Thymus (tissue), 11 donors: ENCODE measurements at regions not wholly inside any gene's neighbourhood (a gene's known extent, or its start where the extent isn't known, plus 50 kb on each side); places are given as distances from the start of the nearest gene placed in this dataset.
"Not testable (repeated sequence)": the region's sequence is repeated elsewhere in the genome, so short reads cannot be mapped to it uniquely, and the experiment has no call there.

ENCODE experiments used
- DNase-seq, 9 donors: peaks; one replicate each; pipeline ENCODE4 v3.0.0-alpha.2; 2013; ENCODE audit warnings: low spot score in 9 of 9, low read depth in 6 of 9, missing footprints in 1 of 9
- H3K27ac ChIP-seq, 2 donors: one replicate each; pipeline ENCODE4 v1.5.1; 2013; ENCODE audit warnings: control low read depth in 1 of 2, low read depth in 1 of 2, low read length in 1 of 2, mild to moderate bottlenecking in 1 of 2, moderate library complexity in 1 of 2
- H3K27me3 ChIP-seq, 2 donors: one replicate each; pipeline ENCODE4 v1.5.1; 2013; ENCODE audit warnings: low read length in 1 of 2; ENCODE audit not compliant: control insufficient read depth in 2 of 2, insufficient read depth in 1 of 2
- H3K36me3 ChIP-seq, 2 donors: one replicate each; pipeline ENCODE4 v1.5.1; 2013; ENCODE audit warnings: low read length in 1 of 2, mild to moderate bottlenecking in 1 of 2, moderate library complexity in 1 of 2; ENCODE audit not compliant: control insufficient read depth in 2 of 2, insufficient read depth in 2 of 2
- H3K4me1 ChIP-seq, 2 donors: one replicate each; pipeline ENCODE4 v1.5.1; 2013; ENCODE audit warnings: low read length in 2 of 2; ENCODE audit not compliant: control insufficient read depth in 2 of 2, insufficient read depth in 2 of 2
- H3K4me3 ChIP-seq, 2 donors: one replicate each; pipeline ENCODE4 v1.5.1; 2013; ENCODE audit warnings: low read length in 2 of 2, control low read depth in 1 of 2, mild to moderate bottlenecking in 1 of 2
- H3K9me3 ChIP-seq, 2 donors: one replicate each; pipeline ENCODE4 v1.5.1; 2013; ENCODE audit warnings: low read length in 1 of 2, mild to moderate bottlenecking in 1 of 2; ENCODE audit not compliant: control insufficient read depth in 2 of 2, insufficient read depth in 1 of 2
- WGBS: extraction: QIAGEN DNeasy Blood & Tissue Kit; methylation state at CpG from one replicate; pipeline ENCODE4 v1.1.7; 2013; 5-methylcytosine and 5-hydroxymethylcytosine counted together
- donor health status: healthy.

- Histone ChIP-seq H3K27me3 (no peaks in the 10 kb centered on the region), H3K27ac (no peak overlapping the region), H3K36me3 (no peaks in the 10 kb centered on the region), H3K9me3 (no peaks in the 10 kb centered on the region), H3K4me3 (no peak overlapping the region), H3K4me1 (no peaks in the 10 kb centered on the region)
- DNase-seq = no peak
- WGBS = 93% methylated on average over 3 of the region's 3 CpGs
Measured at GRCh38 chr3:76307556-76307955, 522.2 kb upstream of the ZNF717 start.

GRCh38 chr3:76308541-76308940 is 523.2 kb upstream of the ZNF717 start:
- DNase-seq = no peak
- Histone ChIP-seq H3K36me3 (no peaks in the 10 kb centered on the region), H3K9me3 (no peaks in the 10 kb centered on the region), H3K27ac (no peak overlapping the region), H3K27me3 (no peaks in the 10 kb centered on the region), H3K4me1 (no peaks in the 10 kb centered on the region), H3K4me3 (no peak overlapping the region)

GRCh38 chr3:76310089-76310488 is 524.7 kb upstream of the ZNF717 start:
- H3K4me3 ChIP-seq = no peak overlapping the region
- H3K27me3 ChIP-seq = no peaks in the 10 kb centered on the region
- 92% methylated on average over 8 of the region's 8 CpGs for WGBS
- no peak for DNase-seq
- no peaks in the 10 kb centered on the region for H3K9me3 ChIP-seq
- H3K36me3 ChIP-seq = no peaks in the 10 kb centered on the region
- no peaks in the 10 kb centered on the region for H3K4me1 ChIP-seq
- H3K27ac ChIP-seq = no peak overlapping the region

- no peaks in the 10 kb centered on the region for H3K4me1 ChIP-seq
- 85% methylated on average over 7 of the region's 7 CpGs for WGBS
- H3K36me3 ChIP-seq = no peaks in the 10 kb centered on the region
- no peak for DNase-seq
- H3K9me3 ChIP-seq = no peaks in the 10 kb centered on the region
- no peak overlapping the region for H3K4me3 ChIP-seq
- H3K27me3 ChIP-seq = no peaks in the 10 kb centered on the region
- no peak overlapping the region for H3K27ac ChIP-seq
Measured at GRCh38 chr3:76310667-76311066, 525.3 kb upstream of the ZNF717 start.

GRCh38 chr3:76311941-76312340 is 526.6 kb upstream of the ZNF717 start:
- Histone ChIP-seq H3K27ac (no peak overlapping the region), H3K27me3 (no peaks in the 10 kb centered on the region), H3K9me3 (no peaks in the 10 kb centered on the region), H3K36me3 (no peaks in the 10 kb centered on the region), H3K4me3 (no peak overlapping the region), H3K4me1 (no peaks in the 10 kb centered on the region)
- DNase-seq = no peak
- 78% methylated on average over 4 of the region's 4 CpGs for WGBS

GRCh38 chr3:76315906-76316305 is 530.6 kb upstream of the ZNF717 start:
- 81% methylated on average over 6 of the region's 6 CpGs for WGBS
- not testable (repeated sequence) for H3K4me1 ChIP-seq, H3K36me3 ChIP-seq, H3K9me3 ChIP-seq, H3K27me3 ChIP-seq, H3K27ac ChIP-seq, DNase-seq, H3K4me3 ChIP-seq

- WGBS = 93% methylated on average over 4 of the region's 4 CpGs
- no peak for DNase-seq
- Histone ChIP-seq H3K9me3 (no peaks in the 10 kb centered on the region), H3K4me3 (no peak overlapping the region), H3K27me3 (no peaks in the 10 kb centered on the region), H3K36me3 (no peaks in the 10 kb centered on the region), H3K4me1 (no peaks in the 10 kb centered on the region), H3K27ac (no peak overlapping the region)
Measured at GRCh38 chr3:76321614-76322013, 536.3 kb upstream of the ZNF717 start.

- Histone ChIP-seq H3K4me1 (no peaks in the 10 kb centered on the region), H3K4me3 (no peak overlapping the region), H3K27ac (no peak overlapping the region), H3K9me3 (no peaks in the 10 kb centered on the region), H3K36me3 (no peaks in the 10 kb centered on the region), H3K27me3 (no peaks in the 10 kb centered on the region)
- no peak for DNase-seq
- WGBS = 89% methylated on average over 4 of the region's 4 CpGs
Measured at GRCh38 chr3:76324101-76324500, 538.8 kb upstream of the ZNF717 start.

- Histone ChIP-seq H3K4me1 (no peaks in the 10 kb centered on the region), H3K27ac (no peak overlapping the region), H3K9me3 (no peaks in the 10 kb centered on the region), H3K4me3 (no peak overlapping the region), H3K27me3 (no peaks in the 10 kb centered on the region), H3K36me3 (no peaks in the 10 kb centered on the region)
- DNase-seq = no peak
- WGBS = 88% methylated on average over 2 of the region's 2 CpGs
Measured at GRCh38 chr3:76345878-76346277, 560.5 kb upstream of the ZNF717 start.

- Histone ChIP-seq H3K36me3 (no peaks in the 10 kb centered on the region), H3K27me3 (no peaks in the 10 kb centered on the region), H3K4me1 (no peaks in the 10 kb centered on the region), H3K9me3 (no peaks in the 10 kb centered on the region), H3K27ac (no peak overlapping the region), H3K4me3 (no peak overlapping the region)
- DNase-seq = no peak
- 93% methylated on average over 3 of the region's 3 CpGs for WGBS
Measured at GRCh38 chr3:76346690-76347089, 561.3 kb upstream of the ZNF717 start.
